Mesothelial cell of epicardium (in vitro differentiated cells): ENCODE measurements at regions not wholly inside any gene's neighbourhood (a gene's known extent, or its start where the extent isn't known, plus 50 kb on each side); places are given as distances from the start of the nearest gene placed in this dataset.

Source experiments
- DNase-seq, 2 experiments: peaks; one replicate each; pipeline ENCODE4 v3.0.0; 2021; ENCODE audit warnings: low spot score in 2 of 2; ENCODE audit not compliant: unreplicated experiment in 2 of 2
- H3K27ac Mint-ChIP-seq: 2 replicates; pipeline ENCODE4 v1.8.0; 2021; ENCODE audit warnings: mixed read lengths
- H3K27me3 Mint-ChIP-seq: 2 replicates; pipeline ENCODE4 v1.8.0; 2021; ENCODE audit warnings: low read depth, mixed read lengths
- H3K36me3 Mint-ChIP-seq: 2 replicates; pipeline ENCODE4 v1.8.0; 2021; ENCODE audit warnings: mixed read lengths
- H3K4me1 Mint-ChIP-seq: 2 replicates; pipeline ENCODE4 v1.8.0; 2021; ENCODE audit warnings: mixed read lengths
- H3K4me3 Mint-ChIP-seq: 2 replicates; pipeline ENCODE4 v1.8.0; 2021; ENCODE audit warnings: mild to moderate bottlenecking, moderate library complexity, mixed read lengths
- H3K9me3 Mint-ChIP-seq: 2 replicates; pipeline ENCODE4 v1.8.0; 2021; ENCODE audit warnings: mixed read lengths
- CTCF ChIP-seq: fragments of 200-600 bp; sonication (generic); IDR thresholded peaks from one replicate; pipeline ENCODE4 v1.5.0; 2021; ENCODE audit warnings: antibody characterized with exemption; ENCODE audit not compliant: unreplicated experiment

GRCh38 chr10:117942226-117942625 lies 104.5 kb downstream of the RAB11FIP2 start:
- Mint-ChIP-seq H3K9me3 (no peaks in the 10 kb centered on the region), H3K4me1 (peaks cover 2% of the 10 kb centered on the region), H3K4me3 (no peak overlapping the region), H3K36me3 (no peaks in the 10 kb centered on the region), H3K27ac (no peak overlapping the region), H3K27me3 (peaks cover 34% of the 10 kb centered on the region)
- TF ChIP-seq CTCF = no peak
- DNase-seq = no peak

- H3K27me3 Mint-ChIP-seq = peaks cover 30% of the 10 kb centered on the region
- no peaks in the 10 kb centered on the region for H3K9me3 Mint-ChIP-seq
- no peak overlapping the region for H3K27ac Mint-ChIP-seq
- peaks cover 2% of the 10 kb centered on the region for H3K4me1 Mint-ChIP-seq
- H3K36me3 Mint-ChIP-seq = no peaks in the 10 kb centered on the region
- TF ChIP-seq CTCF = no peak
- no peak for DNase-seq
- no peak overlapping the region for H3K4me3 Mint-ChIP-seq
Observed at GRCh38 chr10:117944676-117945447, 101.9 kb downstream of the RAB11FIP2 start.

GRCh38 chr10:117945651-117946050 lies 101.1 kb downstream of the RAB11FIP2 start:
- no peak overlapping the region for H3K4me3 Mint-ChIP-seq
- no peaks in the 10 kb centered on the region for H3K36me3 Mint-ChIP-seq
- no peak for DNase-seq
- peaks cover 2% of the 10 kb centered on the region for H3K4me1 Mint-ChIP-seq
- no peak overlapping the region for H3K27ac Mint-ChIP-seq
- H3K27me3 Mint-ChIP-seq = peaks cover 33% of the 10 kb centered on the region
- no peaks in the 10 kb centered on the region for H3K9me3 Mint-ChIP-seq
- no peak for TF ChIP-seq CTCF

GRCh38 chr10:117946525-117947070 lies 100.1 kb downstream of the RAB11FIP2 start:
- TF ChIP-seq CTCF = no peak
- Mint-ChIP-seq H3K36me3 (no peaks in the 10 kb centered on the region), H3K27me3 (peaks cover 31% of the 10 kb centered on the region), H3K4me3 (no peak overlapping the region), H3K9me3 (no peaks in the 10 kb centered on the region), H3K27ac (no peak overlapping the region), H3K4me1 (peaks cover 2% of the 10 kb centered on the region)
- no peak for DNase-seq

- DNase-seq = no peak
Observed at GRCh38 chr10:117948493-117948892, 98.2 kb downstream of the RAB11FIP2 start.

More at GRCh38 chr10:117948493-117948892, 98.2 kb downstream of the RAB11FIP2 start:
- no peaks in the 10 kb centered on the region for H3K9me3 Mint-ChIP-seq
- no peak for TF ChIP-seq CTCF
- no peak overlapping the region for H3K4me3 Mint-ChIP-seq
- H3K27ac Mint-ChIP-seq = no peak overlapping the region
- no peaks in the 10 kb centered on the region for H3K36me3 Mint-ChIP-seq
- H3K4me1 Mint-ChIP-seq = no peaks in the 10 kb centered on the region
- peaks cover 38% of the 10 kb centered on the region for H3K27me3 Mint-ChIP-seq
